NCI-H187 (cell line): ENCODE measurements at regions not wholly inside any gene's neighbourhood (a gene's known extent, or its start where the extent isn't known, plus 50 kb on each side); places are given as distances from the start of the nearest gene placed in this dataset.
"Not testable (repeated sequence)": the region's sequence is repeated elsewhere in the genome, so short reads cannot be mapped to it uniquely, and the experiment has no call there.

Experiments
- DNase-seq, 2 experiments: peaks; one replicate each; lab custom pipeline; 2025; lab: John Stamatoyannopoulos, UW

DNA sequence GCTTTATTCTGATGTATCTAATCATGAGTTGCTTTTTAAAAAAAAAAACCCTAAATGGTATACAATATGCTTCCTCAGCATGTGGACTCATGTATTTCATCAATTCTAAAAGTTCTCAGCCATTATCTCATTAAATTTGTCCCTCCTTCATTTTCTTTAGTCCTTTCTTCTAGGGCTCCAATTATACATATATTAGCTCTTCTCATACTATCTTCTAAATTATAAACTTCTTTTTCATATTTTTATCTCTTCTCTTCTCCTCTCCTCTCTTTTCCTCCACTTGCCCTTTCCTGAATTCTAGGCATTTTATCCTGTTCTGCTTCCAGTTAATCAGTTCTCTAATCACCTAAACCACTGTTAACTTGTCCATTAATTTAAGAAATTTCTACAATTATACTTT, 55.0 kb upstream of the IL33 start:
- no peak for DNase-seq

DNA sequence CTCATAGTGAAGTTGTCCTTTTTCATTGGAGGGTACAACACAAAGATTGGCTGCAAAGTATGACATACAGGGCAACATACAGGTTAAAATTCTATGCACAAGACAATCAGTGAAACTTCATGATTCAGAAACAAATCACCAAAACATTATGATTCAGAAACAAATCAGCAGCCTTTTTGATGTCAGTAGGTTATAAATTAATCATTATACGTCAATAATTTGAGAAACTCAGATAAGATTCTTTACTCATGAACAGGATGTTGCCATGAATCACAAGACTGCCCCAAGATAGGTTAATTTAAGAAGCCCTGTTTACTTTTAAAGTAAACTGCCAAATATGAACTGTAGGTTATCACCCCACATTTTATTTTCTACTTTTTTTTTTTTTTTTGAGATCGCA, 62.2 kb upstream of the IL33 start:
- DNase-seq = no peak

DNA sequence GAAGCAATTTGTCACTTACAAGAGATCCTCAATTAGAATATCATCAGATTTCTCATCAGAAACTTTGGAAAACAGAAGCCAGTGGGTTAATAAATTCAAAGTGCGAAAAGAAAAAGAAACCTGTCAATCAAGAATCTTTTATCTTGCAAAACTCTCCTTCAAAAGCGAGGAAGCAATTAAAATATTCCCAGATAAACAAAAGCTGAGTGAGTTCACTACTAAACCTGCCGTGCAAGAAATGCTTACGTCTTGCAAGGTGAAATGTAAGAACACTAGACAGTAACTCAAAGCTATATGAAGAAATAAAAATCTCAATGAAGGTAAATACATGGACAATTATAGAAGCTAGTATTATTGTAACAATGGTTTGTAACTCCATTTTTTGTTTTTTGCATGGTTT, 62.8 kb upstream of the IL33 start:
- no peak for DNase-seq

DNA sequence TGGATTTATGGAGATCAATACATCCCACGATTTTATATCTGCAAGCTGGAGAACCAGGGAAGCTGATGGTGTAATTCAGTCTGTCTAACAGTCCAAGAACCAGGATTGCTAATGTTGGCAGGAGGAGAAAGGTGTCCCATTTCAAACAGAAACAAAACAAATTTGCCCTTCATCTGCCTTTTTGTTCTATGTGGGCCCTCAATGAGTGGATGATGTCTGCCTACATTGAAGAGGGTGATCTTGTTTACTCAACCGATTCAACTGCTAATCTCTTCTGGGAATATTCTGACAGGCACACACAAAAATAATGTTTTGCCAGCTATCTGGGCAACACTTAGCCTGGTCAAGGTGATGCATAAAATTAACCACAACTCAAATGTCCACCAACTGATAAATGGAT, 65.1 kb upstream of the IL33 start:
- no peak for DNase-seq

DNA sequence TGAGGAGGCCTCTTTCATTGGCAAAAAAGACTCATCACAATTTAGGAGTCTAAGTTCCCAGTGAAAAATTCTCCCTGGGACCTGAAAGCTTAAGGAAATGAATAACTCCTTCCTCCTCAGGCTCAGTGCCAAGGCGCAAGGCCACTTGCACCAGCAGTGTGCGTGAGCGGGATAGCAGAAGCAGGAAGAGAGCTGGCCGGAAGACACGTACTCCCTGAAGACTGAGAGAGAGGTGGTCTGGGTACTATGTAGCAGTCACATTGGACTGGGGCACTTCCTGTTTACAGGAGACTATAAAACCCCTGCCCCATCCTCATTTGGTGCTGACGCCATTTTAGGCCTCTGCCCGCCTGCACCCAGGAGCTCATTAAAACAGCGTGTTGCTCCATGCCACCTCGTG, 66.3 kb upstream of the IL33 start:
- no peak for DNase-seq

DNA sequence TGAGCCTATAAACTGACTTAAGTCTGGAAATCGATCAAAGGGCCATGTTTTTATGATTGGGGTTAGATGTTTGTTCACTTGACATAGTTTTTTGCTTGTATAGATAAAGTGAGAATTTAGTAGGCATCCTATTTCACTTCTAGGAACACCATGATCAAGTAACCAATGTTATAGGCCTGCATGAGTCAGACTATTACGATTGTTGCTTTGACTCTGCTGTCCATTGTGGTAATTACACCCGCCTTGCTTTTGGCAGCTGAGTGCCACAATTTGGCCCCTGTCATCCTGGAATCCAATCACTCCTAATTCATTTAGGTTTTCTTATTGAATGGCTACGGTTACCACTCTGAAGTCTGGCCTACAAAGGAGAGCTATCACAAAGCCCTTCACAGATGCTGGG, 67.8 kb upstream of the IL33 start:
- no peak for DNase-seq

DNA sequence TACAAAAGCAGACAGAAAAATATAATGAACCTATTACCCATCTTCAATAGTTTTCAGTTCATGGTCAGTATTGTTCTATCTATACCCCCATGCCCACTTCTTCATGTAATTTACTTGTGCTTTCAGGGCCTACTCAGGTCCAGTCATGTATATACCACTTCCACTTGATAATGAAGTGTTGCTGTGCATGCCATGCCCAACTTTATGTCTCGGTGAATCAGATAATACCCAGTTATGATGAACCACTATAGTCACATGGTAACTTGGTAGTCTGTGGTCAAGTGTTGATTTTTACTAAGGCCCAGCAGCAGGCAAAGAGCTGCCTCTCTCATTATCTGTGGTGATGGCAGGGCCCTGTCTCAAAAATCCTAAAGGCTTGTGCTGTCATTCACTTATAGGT, 70.7 kb upstream of the IL33 start:
- DNase-seq = no peak

DNA sequence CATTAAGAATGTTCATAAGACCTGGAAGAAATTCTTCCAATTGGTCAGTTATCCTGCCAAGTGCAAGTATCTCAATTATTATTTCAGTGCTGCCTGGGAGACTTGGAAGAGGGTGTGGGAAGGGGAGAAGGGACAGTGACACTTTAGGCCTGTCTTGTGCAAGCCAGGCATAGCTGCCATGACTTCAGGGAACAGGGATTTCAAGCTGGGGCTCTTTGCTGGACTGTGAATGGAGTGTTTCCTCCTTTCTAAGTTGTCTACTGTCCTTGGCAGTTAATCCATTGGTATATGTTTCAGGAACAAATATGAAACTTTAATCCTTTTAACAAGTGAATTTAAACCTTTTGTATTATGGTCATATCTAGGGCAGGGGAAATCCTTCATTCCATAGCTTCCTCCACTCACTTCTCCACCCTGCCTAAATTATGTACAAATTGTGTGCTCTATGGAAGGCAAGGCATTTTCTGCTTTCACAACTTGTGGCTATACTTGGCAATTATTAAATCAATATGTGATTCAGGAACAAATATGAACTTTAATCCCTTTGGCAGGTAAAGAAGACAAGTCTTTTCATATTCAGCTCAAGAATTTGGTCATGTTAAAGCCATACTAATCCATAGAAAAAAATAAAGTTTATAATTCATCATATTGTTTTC, 72.7 kb upstream of the IL33 start:
- DNase-seq = no peak

DNA sequence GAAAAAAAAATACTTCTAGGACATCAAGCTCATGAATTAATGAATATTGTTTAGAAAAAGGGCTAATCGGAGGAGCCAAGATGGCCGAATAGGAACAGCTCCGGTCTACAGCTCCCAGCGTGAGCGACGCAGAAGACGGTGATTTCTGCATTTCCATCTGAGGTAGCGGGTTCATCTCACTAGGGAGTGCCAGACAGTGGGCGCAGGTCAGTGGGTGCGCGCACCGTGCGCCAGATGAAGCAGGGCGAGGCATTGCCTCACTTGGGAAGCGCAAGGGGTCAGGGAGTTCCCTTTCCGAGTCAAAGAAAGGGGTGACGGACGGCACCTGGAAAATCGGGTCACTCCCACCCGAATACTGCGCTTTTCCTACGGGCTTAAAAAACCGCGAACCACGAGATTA, 79.8 kb upstream of the IL33 start:
- DNase-seq = not testable (repeated sequence)

DNA sequence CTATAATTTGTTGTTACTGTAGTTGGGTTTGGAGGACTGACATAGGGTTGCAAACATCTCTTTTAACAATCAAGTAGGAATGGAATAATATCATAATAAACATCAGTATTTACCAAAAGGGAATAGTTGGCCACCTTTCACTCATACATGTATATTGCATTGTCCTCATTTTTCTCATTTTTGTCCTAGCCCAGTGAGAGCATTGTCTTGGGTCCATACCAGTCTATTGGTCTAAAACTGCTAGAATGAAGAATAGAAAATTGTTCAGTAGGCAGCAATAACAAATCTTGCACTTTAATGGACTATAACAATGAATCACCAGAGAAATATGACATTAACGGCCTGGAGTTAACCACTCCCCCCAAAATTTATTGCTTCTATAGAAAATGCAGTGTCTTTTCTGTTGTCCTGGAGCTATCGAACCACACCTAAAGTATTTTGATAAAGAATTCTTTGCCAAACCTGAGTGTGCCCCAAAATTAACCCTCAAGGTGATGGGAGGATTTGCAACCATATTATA, 80.9 kb upstream of the IL33 start:
- no peak for DNase-seq

DNA sequence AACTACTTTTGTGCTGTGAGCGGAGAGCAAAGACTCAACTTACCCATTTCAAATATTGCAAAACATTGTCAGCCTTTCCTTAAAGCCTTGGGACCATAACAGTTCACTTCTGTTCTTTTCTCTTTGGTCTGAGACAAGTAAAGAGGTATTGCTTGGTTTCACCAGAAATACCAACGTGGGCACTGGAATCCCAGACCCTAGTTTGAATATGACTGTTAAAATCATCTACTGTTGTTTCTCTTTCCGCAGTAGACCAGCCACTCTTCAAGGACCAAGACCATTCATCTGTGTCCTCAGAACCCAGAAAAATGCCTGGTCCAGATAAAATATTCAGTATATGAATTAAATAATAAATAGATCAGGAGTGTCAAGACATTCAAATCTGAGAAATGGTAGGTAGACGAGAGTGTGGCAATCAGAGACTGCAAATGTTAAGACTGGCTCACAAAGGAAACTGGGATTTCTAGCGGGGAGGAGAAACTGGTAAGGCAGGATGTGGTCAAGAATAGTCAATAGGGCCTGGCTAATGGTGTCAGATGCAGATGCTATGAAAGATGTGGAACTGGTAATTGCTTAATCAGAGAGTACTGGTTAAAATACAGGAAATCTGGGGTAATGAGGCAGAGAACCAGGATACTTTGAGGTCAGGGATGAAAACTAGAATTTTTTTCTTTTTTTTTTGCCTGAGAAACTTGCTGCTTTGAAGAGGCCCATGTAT, 82.1 kb upstream of the IL33 start:
- no peak for DNase-seq

DNA sequence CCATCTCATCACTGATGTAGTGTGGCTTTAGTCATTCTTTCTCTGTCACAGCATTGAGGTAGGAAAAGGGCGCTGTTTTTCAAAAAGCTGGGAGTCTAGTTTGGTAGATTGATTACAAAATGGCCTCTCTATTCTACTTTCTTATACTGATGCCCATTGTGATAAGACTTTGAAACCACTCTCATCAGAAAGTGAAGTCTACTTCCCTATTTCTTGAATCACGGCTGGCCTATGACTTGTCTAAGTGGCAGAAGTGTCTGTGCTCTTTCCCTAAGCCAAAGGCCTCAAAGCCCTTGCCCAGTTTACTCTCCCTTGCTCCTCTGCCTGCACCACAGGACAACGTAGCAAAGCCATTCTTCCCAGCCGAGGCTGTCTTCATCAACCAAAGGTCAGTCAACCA, 83.0 kb upstream of the IL33 start:
- DNase-seq = no peak

DNA sequence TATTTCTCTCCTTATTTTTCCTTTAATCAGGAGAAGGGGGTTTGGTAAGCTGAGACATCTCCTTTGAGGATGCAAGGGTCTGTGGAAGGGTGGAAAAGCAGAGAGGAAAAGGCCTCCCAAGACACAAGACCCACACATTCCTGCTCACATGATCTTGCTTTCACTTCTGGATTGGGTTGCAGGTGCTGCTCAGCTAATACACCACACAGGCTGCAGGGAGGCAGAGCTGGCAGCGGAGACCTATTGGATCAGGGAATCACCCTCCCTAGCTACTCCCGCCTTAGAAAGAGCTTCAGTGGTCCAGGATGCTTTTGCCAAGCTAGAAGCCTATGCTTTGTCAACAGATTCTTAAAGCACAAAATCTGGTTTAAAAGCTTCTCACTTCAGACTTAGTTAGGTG, 87.6 kb upstream of the IL33 start:
- no peak for DNase-seq

DNA sequence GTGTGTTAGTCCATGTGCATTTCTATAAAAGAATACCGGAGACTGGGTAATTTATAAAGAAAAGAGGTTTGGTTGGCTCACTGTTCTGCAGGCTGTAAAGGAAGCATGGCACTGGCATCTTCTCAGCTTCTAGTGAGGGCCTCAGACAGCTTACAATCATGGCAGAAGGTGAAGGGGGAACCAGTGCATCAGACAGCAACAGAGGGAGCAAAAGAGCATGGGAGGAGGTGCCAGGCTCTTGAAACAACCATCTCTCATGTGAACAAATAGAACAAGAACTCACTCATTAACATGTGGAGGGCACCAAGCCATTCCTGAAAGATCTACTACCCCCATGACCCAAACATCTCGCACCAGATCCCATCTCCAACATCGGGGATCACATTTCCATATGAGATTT, 89.2 kb upstream of the IL33 start:
- DNase-seq = no peak

DNA sequence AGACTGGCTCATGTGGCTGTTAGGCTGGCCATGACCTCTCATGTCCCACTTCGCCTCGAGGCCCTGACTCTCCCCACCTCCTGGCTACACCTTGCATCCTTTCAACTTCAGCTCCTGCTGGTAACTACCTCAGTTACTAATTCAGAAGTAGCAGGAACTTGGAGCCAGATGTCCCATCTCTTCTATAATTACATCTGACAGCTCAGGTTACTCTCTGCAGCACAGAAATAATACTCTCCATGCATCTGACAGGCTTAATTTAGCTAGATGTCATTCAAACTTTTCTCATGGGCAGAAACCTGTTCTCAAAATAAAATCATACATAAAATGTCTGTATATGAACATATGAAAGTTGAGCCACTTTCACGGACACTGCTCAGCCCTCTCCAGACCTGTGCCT, 92.2 kb upstream of the IL33 start:
- no peak for DNase-seq

DNA sequence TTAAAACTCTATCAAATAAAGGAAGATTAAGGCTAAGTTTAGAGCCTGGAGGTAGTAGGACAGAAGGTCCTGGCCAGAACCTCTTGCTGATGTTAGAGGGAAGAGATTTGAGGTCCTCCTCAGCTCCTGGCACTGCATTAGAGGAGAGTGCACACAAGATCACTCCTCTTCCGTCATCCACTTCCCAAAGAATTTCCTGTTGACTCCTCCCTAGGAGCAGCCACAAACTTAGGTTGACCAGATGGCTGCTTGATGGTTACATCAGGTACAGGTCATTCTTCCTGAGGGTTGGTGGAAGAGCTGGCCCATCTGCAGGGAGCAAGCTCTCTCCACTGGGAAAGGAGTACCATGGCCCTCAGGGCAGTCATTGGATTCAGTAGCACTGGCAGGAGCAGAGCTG, 93.9 kb upstream of the IL33 start:
- no peak for DNase-seq

DNA sequence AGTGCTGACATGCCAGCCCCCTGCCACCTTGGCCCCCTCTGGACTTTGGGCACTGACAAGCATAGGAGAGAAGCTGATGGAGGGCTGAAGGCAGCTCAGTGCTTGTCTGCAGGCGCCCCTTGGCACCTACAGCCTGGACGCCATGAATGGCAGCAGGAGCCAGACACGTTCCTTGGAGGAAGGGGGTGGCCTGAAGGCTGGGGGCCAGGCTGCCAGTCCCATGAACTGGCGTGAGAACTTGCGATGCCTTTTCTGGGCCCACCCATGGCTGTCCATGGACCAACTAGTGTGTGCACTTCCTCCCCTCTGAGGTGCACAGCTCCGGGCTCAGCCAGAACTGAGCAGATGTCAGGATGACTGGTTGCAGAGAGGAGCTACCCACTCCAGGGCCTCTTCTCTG, 99.0 kb upstream of the RANBP6 start:
- no peak for DNase-seq

DNA sequence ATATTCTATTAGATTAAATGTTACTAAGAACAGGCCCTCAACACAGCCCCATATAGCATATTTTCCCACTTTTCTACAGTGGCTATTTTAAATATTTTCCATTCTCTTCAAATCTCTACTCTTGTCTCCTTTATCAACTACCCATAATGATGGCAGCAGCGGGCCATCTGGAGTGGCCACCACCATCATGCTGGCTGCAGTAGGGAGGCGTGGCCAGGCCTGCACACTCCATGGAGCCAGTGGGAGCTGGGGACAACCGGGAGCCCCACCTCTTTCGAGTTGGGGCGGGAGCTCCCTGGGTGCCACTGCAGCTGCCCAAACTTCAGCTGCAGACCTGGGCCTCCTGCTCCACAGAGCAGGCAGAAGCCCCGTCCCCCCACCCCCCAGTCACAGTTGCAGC, 98.4 kb upstream of the RANBP6 start:
- DNase-seq = no peak

DNA sequence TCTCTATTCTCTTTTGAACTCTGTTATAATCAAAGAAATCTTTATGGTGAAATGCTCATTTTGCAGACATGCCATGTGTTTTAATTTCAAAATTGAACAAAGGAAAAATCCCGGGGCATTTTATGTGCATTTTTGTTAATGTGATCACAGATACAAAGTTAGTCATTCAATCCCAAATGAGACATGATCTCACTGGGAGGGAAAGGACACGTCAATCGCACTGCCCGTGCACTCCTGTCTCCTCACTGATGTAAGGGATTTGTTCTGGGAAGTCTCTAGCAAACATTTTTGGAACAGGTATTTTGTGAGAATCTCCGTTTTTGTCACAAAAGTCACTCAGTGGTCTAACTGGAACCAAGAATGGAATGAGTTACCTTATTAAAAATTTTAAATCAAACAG, 97.9 kb upstream of the RANBP6 start:
- DNase-seq = no peak

DNA sequence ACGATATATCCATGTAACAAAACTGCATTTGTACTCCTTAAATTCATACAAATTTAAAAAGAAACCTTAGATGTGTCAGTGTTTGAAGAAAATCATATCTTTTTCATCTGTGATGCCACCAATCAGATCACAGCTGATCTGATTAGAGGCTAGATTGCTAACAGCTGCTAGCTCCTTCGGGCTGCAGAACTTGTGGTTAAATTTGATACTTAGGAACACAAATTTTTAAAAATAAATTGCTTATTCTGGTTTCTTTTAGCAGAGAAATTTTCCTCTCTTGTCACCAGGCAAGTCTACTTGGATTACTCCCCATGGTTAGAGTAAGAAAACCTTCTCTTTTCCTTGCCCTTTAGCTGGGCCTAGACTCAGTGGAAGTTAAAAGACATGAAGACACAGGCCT, 94.6 kb upstream of the RANBP6 start:
- no peak for DNase-seq

DNA sequence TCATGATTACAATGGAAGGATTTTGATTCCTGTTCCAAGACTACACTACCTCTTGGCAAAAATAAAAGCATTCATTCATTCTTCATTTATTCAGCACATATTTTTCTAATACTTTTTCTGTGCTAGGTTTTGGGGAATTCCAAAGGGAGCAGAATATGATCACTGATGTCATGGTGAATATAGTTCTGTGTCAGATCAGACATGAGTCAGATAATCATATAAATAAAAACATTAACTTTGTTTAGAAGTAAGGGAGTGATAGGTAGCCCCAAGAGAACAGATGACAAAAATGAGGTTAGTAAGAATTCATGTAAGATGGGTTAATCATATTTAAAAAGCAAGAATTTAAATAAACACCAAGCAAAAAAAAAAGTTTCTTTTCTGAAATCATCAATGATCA, 94.1 kb upstream of the RANBP6 start:
- no peak for DNase-seq

DNA sequence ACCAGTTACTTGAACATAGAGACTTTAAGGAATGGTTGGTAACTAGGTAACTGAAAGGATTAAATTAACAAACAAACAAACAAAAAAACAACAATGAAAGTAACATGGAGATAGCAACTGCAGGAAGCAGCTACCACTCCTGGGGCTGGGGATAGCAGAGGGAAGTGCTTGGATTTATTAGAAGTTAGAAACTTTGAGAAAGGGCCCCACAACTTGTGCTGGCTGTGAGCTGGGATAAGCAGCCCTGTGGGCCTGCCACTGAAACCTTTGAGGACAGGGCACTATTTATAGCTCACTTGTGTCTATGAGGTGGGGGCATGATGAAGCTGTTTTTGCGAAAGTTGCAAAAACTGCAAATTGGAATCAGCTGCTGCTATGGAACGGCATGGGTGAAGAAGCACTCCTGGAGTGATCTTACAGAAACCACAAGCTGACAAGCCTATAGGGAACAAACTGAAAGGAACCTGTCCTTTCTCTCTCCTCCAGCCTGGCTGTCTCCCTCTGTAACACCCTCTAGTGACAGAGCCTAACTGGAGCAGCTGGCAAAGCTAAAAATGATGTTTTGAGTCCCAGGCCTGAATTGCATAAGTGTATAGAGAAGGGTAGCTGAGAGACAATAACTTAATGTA, 91.4 kb upstream of the RANBP6 start:
- DNase-seq = no peak

DNA sequence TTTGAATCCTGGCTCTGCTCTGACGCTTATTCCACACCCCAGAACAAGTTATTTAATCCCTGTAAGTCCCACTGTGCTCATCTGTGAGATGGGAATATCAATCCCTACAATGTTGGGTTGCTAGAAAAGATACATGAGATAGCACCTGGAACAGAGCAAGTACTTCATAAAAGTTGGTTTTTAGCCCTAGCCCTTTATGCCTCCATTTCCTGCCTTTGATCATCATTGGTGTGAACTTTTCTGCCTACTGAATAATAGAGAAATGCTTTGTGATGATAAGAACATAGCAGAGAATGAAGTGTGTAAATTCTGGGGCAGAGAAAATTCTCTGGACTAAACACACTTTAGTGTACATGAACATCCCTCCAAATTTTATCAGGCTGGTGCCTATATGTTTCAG, 90.3 kb upstream of the RANBP6 start:
- no peak for DNase-seq

DNA sequence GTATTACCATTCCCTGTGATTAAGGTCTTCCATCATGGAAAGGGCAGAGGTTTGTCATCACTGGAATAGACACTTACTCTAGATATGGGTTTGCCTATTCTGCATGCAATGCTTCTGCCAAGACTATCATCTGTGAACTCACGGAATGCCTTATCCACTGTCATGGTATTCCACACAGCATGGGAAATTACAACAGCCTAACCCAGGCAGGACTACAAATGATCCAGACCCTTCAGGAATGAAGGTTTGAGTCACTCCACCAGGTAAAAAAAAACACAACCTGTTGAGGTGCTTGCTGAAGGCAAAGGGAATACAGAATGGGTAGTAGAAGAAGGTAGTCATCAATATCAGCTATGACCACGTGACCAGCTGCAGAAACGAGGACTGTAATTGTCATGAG, 89.0 kb upstream of the RANBP6 start:
- DNase-seq = not testable (repeated sequence)
